Hepatocyte (in vitro differentiated cells): ENCODE measurements at regions not wholly inside any gene's neighbourhood (a gene's known extent, or its start where the extent isn't known, plus 50 kb on each side); places are given as distances from the start of the nearest gene placed in this dataset.

Experiments used
- DNase-seq: peaks from one replicate; pipeline ENCODE4 v3.0.0-alpha.2; 2016; ENCODE audit warnings: low spot score
- H2AFZ ChIP-seq: fragments of 200-600 bp; sonication (generic); 2 replicates; pipeline ENCODE4 v1.6.0; 2016; ENCODE audit warnings: antibody characterized with exemption, mild to moderate bottlenecking
- H3K27ac ChIP-seq: fragments of 200-600 bp; sonication (generic); 2 replicates; pipeline ENCODE4 v1.5.1; 2016; ENCODE audit warnings: mild to moderate bottlenecking
- H3K27me3 ChIP-seq: fragments of 200-600 bp; sonication (generic); 2 replicates; pipeline ENCODE4 v1.6.1; 2016
- H3K36me3 ChIP-seq: fragments of 200-600 bp; sonication (generic); replicated peaks from 2 replicates; pipeline ENCODE4 v1.5.1; 2016; ENCODE audit warnings: low read depth; ENCODE audit not compliant: insufficient read depth
- H3K4me1 ChIP-seq: fragments of 200-600 bp; sonication (generic); 2 replicates; pipeline ENCODE4 v1.5.1; 2016; ENCODE audit warnings: mild to moderate bottlenecking, moderate library complexity; ENCODE audit not compliant: insufficient read depth
- H3K4me2 ChIP-seq: fragments of 200-600 bp; sonication (generic); 2 replicates; pipeline ENCODE4 v1.6.0; 2016
- H3K4me3 ChIP-seq: fragments of 200-600 bp; sonication (generic); 2 replicates; pipeline ENCODE4 v1.5.1; 2016; ENCODE audit warnings: mild to moderate bottlenecking
- H3K79me2 ChIP-seq: fragments of 200-600 bp; sonication (generic); 2 replicates; pipeline ENCODE4 v1.6.0; 2017; ENCODE audit warnings: mild to moderate bottlenecking
- H3K9me2 ChIP-seq: fragments of 200-600 bp; sonication (generic); replicated peaks from 2 replicates; pipeline ENCODE4 v1.6.0; 2017; ENCODE audit warnings: mild to moderate bottlenecking; ENCODE audit not compliant: insufficient read depth
- H3K9me3 ChIP-seq: fragments of 200-600 bp; sonication (generic); 2 replicates; pipeline ENCODE4 v1.5.1; 2016; ENCODE audit warnings: low read depth, mild to moderate bottlenecking
- H4K20me1 ChIP-seq: fragments of 200-600 bp; sonication (generic); 2 replicates; pipeline ENCODE4 v1.6.0; 2016; ENCODE audit warnings: mild to moderate bottlenecking; ENCODE audit not compliant: insufficient read depth, poor library complexity, severe bottlenecking
- CTCF ChIP-seq: fragments of 200-600 bp; sonication (generic); IDR thresholded peaks from 2 replicates; pipeline ENCODE4 v1.5.1; 2016; ENCODE audit warnings: antibody characterized with exemption, mild to moderate bottlenecking; ENCODE audit not compliant: poor library complexity
- EZH2 ChIP-seq: fragments of 200-600 bp; sonication (generic); IDR thresholded peaks from 2 replicates; pipeline ENCODE4 v1.6.1; 2016; ENCODE audit warnings: antibody characterized with exemption, mild to moderate bottlenecking, borderline replicate concordance
- EZH2phosphoT487 ChIP-seq: fragments of 200-600 bp; sonication (generic); IDR thresholded peaks from one replicate; pipeline ENCODE4 v1.6.1; 2018; ENCODE audit warnings: antibody characterized with exemption, mild to moderate bottlenecking, low read depth, moderate library complexity; ENCODE audit not compliant: unreplicated experiment, severe bottlenecking
- WGBS: methylation state at CpG from one replicate; pipeline ENCODE4 v1.1.6; 2016; ENCODE audit warnings: low lambda C conversion rate; ENCODE audit errors: missing lambda C conversion rate; 5-methylcytosine and 5-hydroxymethylcytosine counted together

DNA sequence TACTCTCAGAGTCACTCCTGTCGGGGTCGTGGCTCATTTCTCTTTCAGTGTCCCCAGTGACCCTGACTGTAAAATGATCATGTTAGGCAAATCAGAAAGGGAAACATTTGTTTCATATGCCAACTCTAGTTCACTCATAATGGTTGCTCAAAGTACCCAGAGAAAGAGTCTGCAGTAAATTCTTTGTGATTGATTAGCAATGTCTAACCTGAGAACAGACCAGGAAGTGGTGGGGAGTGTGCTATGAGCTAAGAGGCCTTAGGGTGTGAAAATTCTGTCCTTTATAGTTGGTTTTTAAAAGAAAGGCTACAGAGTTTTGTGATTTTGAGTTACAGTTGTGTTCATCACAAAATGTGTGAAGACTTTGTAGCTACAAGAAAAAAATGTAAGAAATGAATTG is 108.9 kb downstream of the EDEM1 start:
- no peak overlapping the region for H3K4me3 ChIP-seq
- no peaks in the 10 kb centered on the region for H3K9me2 ChIP-seq
- H3K4me2 ChIP-seq = no peak overlapping the region
- H3K27ac ChIP-seq = no peak overlapping the region
- 97% methylated on average over 2 of the region's 2 CpGs for WGBS
- no peaks in the 10 kb centered on the region for H3K27me3 ChIP-seq
- no peak for TF ChIP-seq EZH2
- no peak for TF ChIP-seq CTCF
- TF ChIP-seq EZH2phosphoT487 = no peak
- no peak for DNase-seq
- H3K9me3 ChIP-seq = no peaks in the 10 kb centered on the region
- no peaks in the 10 kb centered on the region for H3K4me1 ChIP-seq
- H2AFZ ChIP-seq = no peak overlapping the region
- H3K79me2 ChIP-seq = no peaks in the 10 kb centered on the region
- no peaks in the 10 kb centered on the region for H4K20me1 ChIP-seq
- H3K36me3 ChIP-seq = no peaks in the 10 kb centered on the region

GRCh38 chr3:5297895-5298294 is 110.4 kb downstream of the EDEM1 start:
- Histone ChIP-seq H3K27ac (no peak overlapping the region), H2AFZ (no peak overlapping the region), H3K4me3 (no peak overlapping the region), H4K20me1 (no peaks in the 10 kb centered on the region), H3K79me2 (no peaks in the 10 kb centered on the region), H3K4me2 (no peak overlapping the region), H3K9me3 (no peaks in the 10 kb centered on the region), H3K27me3 (no peaks in the 10 kb centered on the region), H3K4me1 (no peaks in the 10 kb centered on the region), H3K9me2 (no peaks in the 10 kb centered on the region), H3K36me3 (no peaks in the 10 kb centered on the region)
- 26% methylated on average over 1 of the region's 1 CpG for WGBS
- DNase-seq = no peak
- TF ChIP-seq EZH2 = no peak
- no peak for TF ChIP-seq EZH2phosphoT487
- TF ChIP-seq CTCF = no peak

DNA sequence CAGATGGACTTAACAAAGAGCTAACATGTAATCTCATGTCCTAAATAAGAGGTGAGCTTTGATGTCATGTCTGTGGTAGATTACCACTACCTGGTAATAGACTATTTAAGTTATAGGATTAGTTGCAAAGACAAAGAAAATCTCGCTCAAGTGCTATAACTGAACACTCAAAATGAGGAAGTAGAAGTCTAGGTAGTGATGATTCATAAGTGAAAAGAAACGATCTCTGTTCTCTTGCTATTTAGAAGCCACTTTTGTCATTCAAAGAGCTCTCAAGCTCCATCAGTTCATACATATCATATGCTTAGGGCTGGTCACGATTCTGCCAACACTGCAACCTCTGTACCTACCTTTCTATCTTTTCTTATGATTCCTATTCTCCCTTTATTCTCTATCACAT is 110.9 kb downstream of the EDEM1 start:
- H3K4me1 ChIP-seq = no peaks in the 10 kb centered on the region
- H3K79me2 ChIP-seq = no peaks in the 10 kb centered on the region
- H3K4me3 ChIP-seq = no peak overlapping the region
- no peak for DNase-seq
- no peaks in the 10 kb centered on the region for H3K27me3 ChIP-seq
- no peaks in the 10 kb centered on the region for H3K9me3 ChIP-seq
- no peaks in the 10 kb centered on the region for H3K36me3 ChIP-seq
- H3K9me2 ChIP-seq = no peaks in the 10 kb centered on the region
- WGBS = 60% methylated on average over 3 of the region's 3 CpGs
- no peak overlapping the region for H3K27ac ChIP-seq
- TF ChIP-seq CTCF (no peak), EZH2 (no peak), EZH2phosphoT487 (no peak)
- no peak overlapping the region for H3K4me2 ChIP-seq
- H2AFZ ChIP-seq = no peak overlapping the region
- H4K20me1 ChIP-seq = no peaks in the 10 kb centered on the region

DNA sequence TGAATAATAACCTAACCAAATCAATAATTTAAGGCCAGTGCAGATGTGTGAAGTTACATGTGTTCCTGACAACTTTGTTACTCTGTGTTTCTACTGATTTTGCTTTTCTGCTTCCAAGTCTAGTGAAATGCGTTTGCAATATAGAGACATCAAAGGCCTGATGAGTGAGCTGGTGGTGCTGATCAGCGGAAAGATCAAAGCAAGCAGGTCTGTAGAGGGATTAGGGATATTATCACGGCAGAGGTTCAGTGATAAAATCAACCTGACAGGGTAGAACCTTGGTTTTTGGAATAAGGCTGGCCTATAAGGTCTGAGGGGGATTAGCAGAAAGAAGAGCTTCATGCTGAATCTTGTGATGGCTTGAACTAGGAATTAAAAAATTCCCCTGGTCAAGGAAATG is 111.7 kb downstream of the EDEM1 start:
- Histone ChIP-seq H3K9me3 (no peaks in the 10 kb centered on the region), H3K27ac (no peak overlapping the region), H3K79me2 (no peaks in the 10 kb centered on the region), H3K27me3 (no peaks in the 10 kb centered on the region), H3K4me2 (no peak overlapping the region), H3K4me3 (no peak overlapping the region), H3K4me1 (no peaks in the 10 kb centered on the region), H4K20me1 (no peaks in the 10 kb centered on the region), H3K36me3 (no peaks in the 10 kb centered on the region), H3K9me2 (no peaks in the 10 kb centered on the region), H2AFZ (no peak overlapping the region)
- WGBS = 24% methylated on average over 3 of the region's 3 CpGs
- DNase-seq = no peak
- TF ChIP-seq EZH2 = no peak
- TF ChIP-seq CTCF = no peak
- TF ChIP-seq EZH2phosphoT487 = no peak
